SH-SY5Y (cell line): ENCODE measurements at regions not wholly inside any gene's neighbourhood (a gene's known extent, or its start where the extent isn't known, plus 50 kb on each side); places are given as distances from the start of the nearest gene placed in this dataset.

Experiments
- GATA2 ChIP-seq: IDR thresholded peaks from 2 replicates; pipeline ENCODE4 v1.6.1; 2011; ENCODE audit warnings: mild to moderate bottlenecking, low read depth, low read length
- GATA3 ChIP-seq: IDR thresholded peaks from 2 replicates; pipeline ENCODE4 v1.6.1; 2011; ENCODE audit warnings: low read depth, mild to moderate bottlenecking, low read length, moderate library complexity

- TF ChIP-seq GATA3 (no peak), GATA2 (no peak)
These were observed 496.3 kb downstream of the CDH26 start for GRCh38 chr20:60454491-60454890.
